Progenitor cell of endocrine pancreas (in vitro differentiated cells): ENCODE measurements at regions not wholly inside any gene's neighbourhood (a gene's known extent, or its start where the extent isn't known, plus 50 kb on each side); places are given as distances from the start of the nearest gene placed in this dataset.

Experiments
- DNase-seq: peaks from one replicate; pipeline ENCODE4 v3.0.0; 2021; ENCODE audit warnings: low spot score; ENCODE audit not compliant: unreplicated experiment
- H3K27ac Mint-ChIP-seq: 2 replicates; pipeline ENCODE4 v1.8.0; 2021; ENCODE audit warnings: mild to moderate bottlenecking, moderate library complexity, mixed read lengths
- H3K27me3 Mint-ChIP-seq: 2 replicates; pipeline ENCODE4 v1.8.0; 2021; ENCODE audit warnings: mixed read lengths
- H3K36me3 Mint-ChIP-seq: 2 replicates; pipeline ENCODE4 v1.8.0; 2022; ENCODE audit warnings: mixed read lengths; ENCODE audit not compliant: insufficient read depth
- H3K4me1 Mint-ChIP-seq: 2 replicates; pipeline ENCODE4 v1.8.0; 2021; ENCODE audit warnings: low read depth, mixed read lengths
- H3K4me3 Mint-ChIP-seq: 2 replicates; pipeline ENCODE4 v1.8.0; 2021; ENCODE audit warnings: low read depth, mild to moderate bottlenecking, moderate library complexity, mixed read lengths
- H3K9me3 Mint-ChIP-seq: 2 replicates; pipeline ENCODE4 v1.8.0; 2021; ENCODE audit warnings: low read depth, mixed read lengths
- TF ChIP-seq, protein P1 (sequence below): fragments of 200-600 bp; sonication (generic); IDR thresholded peaks from one replicate; pipeline ENCODE4 v1.5.0; 2021; ENCODE audit warnings: antibody characterized with exemption, mild to moderate bottlenecking; ENCODE audit not compliant: unreplicated experiment

- Mint-ChIP-seq H3K4me3 (no peak overlapping the region), H3K27ac (no peak overlapping the region), H3K4me1 (peaks cover 4% of the 10 kb centered on the region), H3K36me3 (no peaks in the 10 kb centered on the region), H3K9me3 (peaks cover 3% of the 10 kb centered on the region), H3K27me3 (no peaks in the 10 kb centered on the region)
- TF ChIP-seq, protein P1, sequence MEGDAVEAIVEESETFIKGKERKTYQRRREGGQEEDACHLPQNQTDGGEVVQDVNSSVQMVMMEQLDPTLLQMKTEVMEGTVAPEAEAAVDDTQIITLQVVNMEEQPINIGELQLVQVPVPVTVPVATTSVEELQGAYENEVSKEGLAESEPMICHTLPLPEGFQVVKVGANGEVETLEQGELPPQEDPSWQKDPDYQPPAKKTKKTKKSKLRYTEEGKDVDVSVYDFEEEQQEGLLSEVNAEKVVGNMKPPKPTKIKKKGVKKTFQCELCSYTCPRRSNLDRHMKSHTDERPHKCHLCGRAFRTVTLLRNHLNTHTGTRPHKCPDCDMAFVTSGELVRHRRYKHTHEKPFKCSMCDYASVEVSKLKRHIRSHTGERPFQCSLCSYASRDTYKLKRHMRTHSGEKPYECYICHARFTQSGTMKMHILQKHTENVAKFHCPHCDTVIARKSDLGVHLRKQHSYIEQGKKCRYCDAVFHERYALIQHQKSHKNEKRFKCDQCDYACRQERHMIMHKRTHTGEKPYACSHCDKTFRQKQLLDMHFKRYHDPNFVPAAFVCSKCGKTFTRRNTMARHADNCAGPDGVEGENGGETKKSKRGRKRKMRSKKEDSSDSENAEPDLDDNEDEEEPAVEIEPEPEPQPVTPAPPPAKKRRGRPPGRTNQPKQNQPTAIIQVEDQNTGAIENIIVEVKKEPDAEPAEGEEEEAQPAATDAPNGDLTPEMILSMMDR = no peak
- DNase-seq = no peak
Observed at GRCh38 chr15:36210426-36210825, 369.0 kb upstream of the CDIN1 start.

DNA sequence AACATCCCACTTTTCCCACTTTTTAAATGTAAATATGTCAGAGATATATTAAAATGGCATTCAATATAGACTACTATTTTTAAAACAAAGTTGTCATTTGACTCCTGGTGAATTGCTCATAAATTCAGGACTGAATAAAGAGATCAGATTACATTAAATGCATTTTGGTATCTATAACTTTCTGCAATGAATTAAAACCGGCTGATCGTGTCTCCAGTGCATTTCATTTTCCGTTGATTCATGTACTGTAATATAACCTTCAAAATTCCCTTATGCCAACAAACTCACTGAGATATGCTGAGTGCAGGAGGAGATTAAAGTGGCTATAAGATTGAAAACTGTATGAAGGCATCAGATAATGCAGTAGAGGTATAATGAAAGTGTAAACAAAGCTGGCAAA is 361.1 kb upstream of the CDIN1 start:
- H3K4me3 Mint-ChIP-seq = no peak overlapping the region
- peaks cover 4% of the 10 kb centered on the region for H3K4me1 Mint-ChIP-seq
- no peak for DNase-seq
- no peaks in the 10 kb centered on the region for H3K27me3 Mint-ChIP-seq
- peaks cover 15% of the 10 kb centered on the region for H3K9me3 Mint-ChIP-seq
- TF ChIP-seq, protein P1 = no peak
- H3K27ac Mint-ChIP-seq = no peak overlapping the region
- H3K36me3 Mint-ChIP-seq = no peaks in the 10 kb centered on the region

GRCh38 chr15:36218991-36219390 is 360.4 kb upstream of the CDIN1 start:
- Mint-ChIP-seq H3K27me3 (no peaks in the 10 kb centered on the region), H3K27ac (no peak overlapping the region), H3K9me3 (peaks cover 15% of the 10 kb centered on the region), H3K4me1 (peaks cover 2% of the 10 kb centered on the region), H3K4me3 (no peak overlapping the region), H3K36me3 (no peaks in the 10 kb centered on the region)
- DNase-seq = no peak
- TF ChIP-seq, protein P1 = no peak

DNA sequence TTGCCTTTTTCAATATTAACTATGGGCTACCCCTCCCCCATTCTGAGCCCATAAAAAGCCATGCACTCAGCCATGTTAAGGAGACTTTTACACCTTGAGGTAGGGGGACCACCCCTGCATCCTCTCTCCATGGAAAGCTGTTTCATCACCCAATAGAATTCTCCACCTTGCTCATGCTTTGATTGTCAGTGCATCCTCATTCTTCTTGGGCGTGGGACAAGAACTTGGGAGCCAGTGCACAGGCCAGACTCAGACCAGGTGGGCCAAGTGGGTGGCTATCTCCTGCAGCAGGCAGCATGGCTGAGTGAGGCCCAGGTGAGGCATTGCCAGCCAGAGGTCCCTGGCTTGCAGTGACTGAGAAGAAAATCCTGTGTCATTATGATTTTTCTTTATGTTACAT is 357.4 kb upstream of the CDIN1 start:
- TF ChIP-seq, protein P1 = no peak
- Mint-ChIP-seq H3K9me3 (peaks cover 22% of the 10 kb centered on the region), H3K4me3 (no peak overlapping the region), H3K27ac (no peak overlapping the region), H3K4me1 (no peaks in the 10 kb centered on the region), H3K36me3 (no peaks in the 10 kb centered on the region), H3K27me3 (no peaks in the 10 kb centered on the region)
- no peak for DNase-seq

DNA sequence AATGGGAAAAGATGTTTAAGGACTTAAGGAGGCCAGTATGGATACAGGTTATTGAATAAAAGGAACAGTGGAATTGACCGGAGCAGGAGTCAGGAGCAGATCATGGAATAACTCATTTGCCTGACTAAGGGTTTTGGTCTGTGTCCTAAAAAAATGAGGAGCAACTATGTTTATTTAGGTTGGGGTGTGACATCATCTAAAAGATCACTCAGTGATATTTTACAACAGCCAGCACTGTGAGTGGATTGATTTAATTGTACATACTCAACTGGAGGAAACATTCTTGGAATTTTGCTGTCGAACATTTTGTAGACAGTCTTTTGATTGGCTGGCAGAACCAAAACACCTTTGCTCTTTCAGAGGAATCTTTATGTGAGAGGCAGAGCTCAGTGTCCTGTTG is 348.6 kb upstream of the CDIN1 start:
- no peak for DNase-seq
- no peaks in the 10 kb centered on the region for H3K27me3 Mint-ChIP-seq
- H3K27ac Mint-ChIP-seq = no peak overlapping the region
- peaks cover 4% of the 10 kb centered on the region for H3K4me1 Mint-ChIP-seq
- TF ChIP-seq, protein P1 = no peak
- H3K36me3 Mint-ChIP-seq = no peaks in the 10 kb centered on the region
- peaks cover 8% of the 10 kb centered on the region for H3K9me3 Mint-ChIP-seq
- H3K4me3 Mint-ChIP-seq = no peak overlapping the region
